GM19043 (cell line): ENCODE measurements at regions not wholly inside any gene's neighbourhood (a gene's known extent, or its start where the extent isn't known, plus 50 kb on each side); places are given as distances from the start of the nearest gene placed in this dataset.
"Not testable (repeated sequence)": the region's sequence is repeated elsewhere in the genome, so short reads cannot be mapped to it uniquely, and the experiment has no call there.

Source experiments
- ATAC-seq: cut with Tn5 transposase; IDR thresholded peaks from one replicate; pipeline ENCODE4 v1.9.1; 2021; ENCODE audit warnings: low read depth; ENCODE audit not compliant: unreplicated experiment

DNA sequence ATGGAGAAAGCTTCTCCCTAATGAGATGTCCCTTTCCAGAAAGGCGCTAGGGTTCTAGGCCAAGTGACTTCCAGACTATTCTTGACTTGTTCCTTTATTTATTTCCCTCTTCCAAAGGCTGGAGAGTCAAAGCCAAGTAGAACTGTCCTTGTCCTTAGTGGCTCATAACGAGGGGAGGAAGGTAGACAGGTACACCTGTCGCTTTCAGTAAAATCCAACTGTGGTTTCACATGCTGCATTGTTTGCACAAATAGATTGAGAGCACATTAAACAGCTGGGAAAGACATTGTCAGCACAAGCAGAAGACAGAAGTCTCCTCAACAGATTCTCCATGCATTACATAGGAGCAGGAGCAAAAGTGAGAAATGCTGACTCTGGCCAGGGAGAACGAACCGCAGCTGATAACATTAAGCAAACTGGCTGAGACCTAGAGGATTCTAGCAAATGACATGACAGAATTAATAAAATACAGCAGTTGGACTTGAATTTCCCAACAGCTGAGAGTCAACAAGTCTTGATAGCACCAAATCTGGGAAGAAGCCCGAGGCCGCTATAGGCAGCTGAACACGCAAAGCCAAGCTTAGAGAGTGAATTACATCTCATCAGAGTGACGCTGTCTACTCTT lies 227.7 kb downstream of the TLE3 start:
- no peak for ATAC-seq

DNA sequence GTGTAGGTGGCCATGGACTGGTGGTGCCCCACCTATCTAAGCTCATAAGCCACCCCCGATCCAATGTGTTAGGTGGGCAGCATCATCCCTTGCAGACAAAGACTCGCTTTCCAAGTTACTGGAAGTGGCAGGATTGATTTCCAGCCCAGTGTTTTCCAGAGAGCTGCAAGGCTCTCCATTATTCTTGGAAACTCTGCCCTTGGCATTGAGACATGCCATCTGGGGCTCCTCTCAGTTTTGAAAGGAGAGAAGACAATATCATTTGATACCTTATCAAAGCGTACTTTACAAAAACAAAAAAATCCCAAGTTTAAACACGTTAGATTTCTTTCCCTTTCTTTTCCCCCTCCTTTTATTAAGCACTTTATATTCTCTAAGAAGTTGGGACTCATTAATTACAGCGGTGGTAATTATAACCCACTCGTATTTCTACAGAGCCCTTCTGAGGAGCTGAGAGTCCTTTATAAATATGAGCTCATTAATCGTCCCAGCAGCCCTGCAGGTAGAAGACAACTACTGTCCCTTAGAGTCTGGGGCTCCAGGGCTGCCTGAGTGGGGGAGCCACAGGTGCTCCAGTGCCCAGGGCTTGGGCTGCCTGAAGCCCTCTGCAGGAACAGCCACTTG lies 226.1 kb downstream of the TLE3 start:
- no peak for ATAC-seq

DNA sequence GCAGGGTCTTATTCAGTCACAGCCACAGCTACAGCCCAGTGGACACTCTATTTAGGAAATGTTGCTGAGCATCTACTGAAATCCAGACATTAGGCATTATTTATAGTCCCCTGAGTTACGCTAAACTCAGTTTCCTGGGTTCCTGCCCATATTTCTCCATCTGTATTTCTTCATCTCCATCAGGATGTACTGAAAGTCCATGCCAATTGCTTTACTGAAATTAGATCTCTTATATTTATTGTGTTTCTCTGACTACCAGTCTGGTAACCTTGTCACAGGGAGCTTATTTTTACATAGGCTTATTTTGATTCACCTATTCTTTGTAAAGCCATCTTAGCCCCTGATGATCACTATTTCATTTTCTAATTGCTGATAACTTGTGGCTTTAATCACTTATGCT lies 223.9 kb downstream of the TLE3 start:
- ATAC-seq = no peak

DNA sequence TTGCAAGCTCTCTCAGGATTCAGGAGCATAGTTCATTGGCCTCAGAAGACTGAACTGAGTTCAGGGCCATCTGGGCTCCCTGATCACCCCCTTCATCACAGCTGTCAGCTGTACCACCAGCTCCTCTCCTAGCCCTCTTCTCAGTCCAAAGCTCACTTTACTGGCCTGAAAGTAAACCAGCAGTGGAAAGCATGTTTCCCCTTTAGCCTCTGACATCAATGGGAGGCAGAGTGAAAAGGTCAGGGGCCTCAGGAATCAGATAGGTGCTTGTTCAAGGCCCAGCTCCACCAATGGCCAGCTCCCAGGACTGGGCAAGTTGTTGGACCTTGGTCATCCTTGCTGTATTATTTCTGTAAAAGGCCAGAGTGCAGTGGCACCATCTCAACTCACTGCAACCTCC lies 223.4 kb downstream of the TLE3 start:
- no peak for ATAC-seq

DNA sequence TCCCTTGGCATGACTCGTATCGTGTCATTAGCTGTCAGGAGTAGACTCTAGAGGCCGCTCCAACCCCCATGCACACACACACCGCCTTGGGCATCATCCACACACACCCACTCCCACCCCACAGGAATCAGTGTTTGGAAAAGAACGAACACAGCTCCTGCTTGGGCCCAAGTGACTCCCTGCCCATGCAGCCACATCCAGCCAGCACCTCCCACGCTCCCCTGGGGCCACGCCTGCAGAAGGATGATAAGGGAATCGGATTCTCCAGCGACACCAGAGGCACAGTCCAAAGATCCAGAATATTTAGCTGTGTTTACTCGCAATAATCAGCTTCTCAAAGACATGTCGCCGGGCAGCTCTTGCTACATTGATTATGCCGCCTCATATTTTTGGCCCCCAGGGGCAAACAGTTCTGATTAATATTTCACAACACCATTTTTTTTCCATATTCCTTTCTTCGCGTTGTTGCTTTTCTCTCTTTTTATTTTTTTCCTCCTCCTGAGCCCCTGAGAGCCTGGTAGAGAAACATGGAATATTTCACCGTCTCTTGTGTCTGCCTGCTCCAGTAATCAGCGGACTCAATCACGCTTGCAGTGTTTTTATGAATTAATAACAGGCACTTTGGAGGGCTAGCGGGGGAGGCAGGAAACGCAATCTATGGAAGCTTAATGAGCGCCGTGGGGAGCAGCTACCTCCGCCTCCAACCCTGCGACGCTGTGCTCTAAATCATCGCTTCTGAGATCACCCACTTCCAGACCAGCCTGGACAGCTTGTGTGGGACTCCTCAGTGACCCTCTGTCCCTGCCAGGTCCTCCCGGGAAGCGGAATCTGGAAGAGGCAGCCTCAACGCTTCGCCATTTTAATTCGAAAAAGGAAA lies 221.4 kb downstream of the TLE3 start:
- no peak for ATAC-seq

DNA sequence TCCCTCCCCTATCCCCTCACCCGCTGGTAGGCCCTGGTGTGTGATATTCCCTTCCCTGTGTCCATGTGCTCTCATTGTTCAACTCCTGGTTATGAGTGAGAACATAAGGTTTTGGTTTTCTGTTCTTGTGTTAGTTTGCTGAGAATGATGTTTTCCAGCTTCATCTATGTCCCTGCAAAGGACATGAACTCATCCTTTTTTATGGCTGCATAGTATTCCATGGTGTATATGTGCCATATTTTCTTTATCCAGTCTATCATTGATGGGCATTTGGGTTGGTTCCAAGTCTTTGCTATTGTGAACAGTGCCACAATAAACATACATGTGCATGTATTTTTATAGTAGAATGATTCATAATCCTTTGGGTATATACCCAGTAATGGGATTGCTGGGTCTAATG lies 217.8 kb downstream of the TLE3 start:
- ATAC-seq = not testable (repeated sequence)

DNA sequence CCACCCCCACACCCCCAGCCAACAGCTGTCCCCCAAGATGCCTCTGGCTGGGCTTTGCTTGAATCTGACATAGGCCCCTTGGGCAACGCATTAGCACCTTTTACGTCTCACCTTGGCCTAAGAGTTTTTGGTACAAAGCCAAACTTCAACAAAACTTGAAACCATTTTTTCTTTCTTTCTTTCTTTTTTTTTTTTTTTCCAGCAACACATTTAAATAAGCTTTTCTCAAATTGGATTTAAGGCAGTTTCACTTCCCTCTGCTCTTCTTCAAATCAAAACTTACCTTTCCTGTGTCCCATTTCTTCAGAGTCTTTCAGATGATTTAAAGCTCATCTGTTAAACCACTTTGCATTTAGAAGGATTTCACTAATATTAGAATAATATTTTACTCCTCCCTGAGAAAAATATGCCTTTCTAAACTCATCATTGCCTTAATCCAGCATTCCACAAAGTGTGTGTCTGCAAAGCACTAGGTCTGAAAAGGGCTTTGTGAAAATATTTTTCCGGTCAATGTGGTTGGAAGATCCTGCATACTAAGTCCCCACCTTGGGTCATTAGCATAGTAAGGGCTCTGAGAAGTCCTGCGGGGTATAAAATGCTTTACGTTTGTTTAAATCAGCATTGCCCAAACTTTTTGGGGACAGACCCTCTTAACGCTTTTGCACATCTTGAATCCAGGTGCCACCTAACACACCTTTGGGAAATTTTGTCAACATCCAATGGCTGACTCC lies 217.0 kb downstream of the TLE3 start:
- no peak for ATAC-seq

DNA sequence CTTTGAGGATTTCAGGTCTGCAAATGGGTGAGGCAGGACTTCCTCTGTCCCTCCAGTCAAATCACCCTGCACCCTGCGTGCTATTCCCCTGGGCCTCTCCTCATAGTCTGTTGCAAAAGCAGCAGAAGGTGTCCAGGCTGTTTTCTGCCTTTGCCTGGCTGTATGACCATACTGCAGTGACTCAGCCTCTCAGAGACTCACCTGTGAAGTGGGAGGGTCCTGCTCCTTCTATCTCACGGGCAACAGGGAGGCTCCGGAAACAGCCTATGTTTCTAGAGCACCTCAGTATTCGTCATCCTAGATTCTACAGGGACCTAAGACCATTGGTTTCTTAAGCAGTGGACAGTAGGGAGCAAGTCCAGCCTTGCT lies 216.4 kb downstream of the TLE3 start:
- ATAC-seq = no peak

DNA sequence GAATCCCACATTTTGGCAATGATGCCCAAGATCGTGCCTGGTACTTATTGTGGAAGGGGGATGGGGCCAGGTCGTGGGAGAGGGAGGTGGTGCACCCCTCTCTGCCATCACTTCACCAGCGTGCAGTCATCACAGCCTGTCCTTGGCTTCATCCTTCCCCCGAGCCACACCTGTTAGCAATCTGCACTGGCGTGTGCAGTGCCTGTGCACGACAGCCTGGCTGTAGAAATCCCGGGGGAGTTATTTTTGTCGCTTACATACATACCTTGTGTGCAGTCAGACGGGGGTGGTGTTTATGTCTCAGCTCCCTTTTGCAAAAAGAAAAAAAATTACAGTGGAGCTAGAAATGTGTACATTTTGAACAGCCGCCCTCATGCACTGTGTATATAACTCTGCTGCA lies 216.0 kb downstream of the TLE3 start:
- no peak for ATAC-seq

DNA sequence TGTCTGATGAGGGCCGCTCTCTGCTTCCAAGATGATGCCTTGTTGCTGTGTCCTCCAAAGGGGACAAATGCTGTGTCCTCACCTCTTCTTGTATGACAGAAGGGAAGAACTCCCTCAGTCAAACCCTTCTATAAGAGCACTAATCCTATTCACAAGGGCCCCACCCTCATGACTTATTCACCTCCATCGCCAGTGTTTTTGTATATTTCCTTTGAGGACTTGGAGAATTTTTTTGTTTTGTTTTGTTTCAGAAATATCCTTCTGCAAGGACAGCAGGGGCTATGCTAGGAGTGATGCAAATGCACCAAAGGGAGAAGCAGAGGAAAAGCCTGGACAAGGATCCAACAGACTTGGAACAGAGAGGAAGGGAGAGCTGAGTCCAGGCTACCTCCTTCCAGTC lies 214.4 kb downstream of the TLE3 start:
- no peak for ATAC-seq

DNA sequence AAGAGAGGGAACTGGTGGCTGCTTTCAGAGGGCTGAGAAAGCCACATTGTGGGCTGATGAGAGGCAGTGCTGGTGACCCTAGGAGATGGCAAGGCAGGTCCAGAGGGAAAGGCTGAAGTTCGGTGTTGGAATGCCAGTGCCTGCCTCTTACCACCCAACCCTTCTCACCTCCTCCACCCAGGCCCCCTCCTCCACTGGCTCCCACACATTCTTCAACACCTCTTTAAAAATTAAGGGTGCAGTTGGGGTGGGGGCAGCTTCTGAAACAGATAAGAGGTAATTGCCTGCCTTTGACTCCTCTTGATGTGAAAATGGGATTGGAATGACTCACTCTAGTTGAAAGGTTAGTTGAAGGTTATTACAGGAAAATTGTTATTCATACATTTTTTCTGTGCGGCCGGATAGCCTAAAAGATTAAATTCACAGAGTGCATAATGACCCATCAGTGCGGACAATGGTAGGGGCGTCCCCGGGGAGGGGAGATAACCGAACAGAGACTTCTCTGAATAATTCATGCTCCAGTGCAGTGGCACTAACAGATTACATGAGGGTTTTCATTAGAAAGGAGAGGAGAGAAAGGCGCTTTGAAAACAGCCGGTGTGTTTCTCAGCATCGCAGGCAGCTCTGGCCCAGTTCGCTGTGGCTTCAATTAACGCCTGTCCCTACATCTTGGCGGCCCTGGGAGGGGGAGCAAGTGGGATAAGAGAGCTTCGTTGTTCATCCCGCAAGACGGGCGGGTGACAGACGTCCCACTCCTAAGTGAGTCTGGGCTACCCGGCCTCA lies 212.4 kb downstream of the TLE3 start:
- no peak for ATAC-seq

DNA sequence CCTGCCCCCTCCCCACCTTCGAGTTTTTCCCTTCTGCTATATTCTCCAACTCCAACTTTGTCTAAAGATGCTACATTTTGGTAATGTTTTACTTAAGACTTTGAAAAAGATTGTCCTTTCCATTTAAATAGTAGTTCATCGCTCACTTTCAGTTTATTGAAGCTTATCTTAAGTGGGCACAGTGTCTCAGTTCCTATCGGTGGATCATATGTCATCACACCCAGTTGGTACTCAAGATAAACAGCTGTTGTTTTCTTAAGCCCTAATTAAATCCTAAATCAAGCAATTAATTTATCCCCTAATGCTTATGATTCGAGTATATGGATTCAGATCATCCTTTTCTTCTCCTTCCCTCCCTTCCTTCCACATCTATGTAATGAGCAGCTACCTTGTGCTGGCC lies 210.7 kb downstream of the TLE3 start:
- no peak for ATAC-seq

DNA sequence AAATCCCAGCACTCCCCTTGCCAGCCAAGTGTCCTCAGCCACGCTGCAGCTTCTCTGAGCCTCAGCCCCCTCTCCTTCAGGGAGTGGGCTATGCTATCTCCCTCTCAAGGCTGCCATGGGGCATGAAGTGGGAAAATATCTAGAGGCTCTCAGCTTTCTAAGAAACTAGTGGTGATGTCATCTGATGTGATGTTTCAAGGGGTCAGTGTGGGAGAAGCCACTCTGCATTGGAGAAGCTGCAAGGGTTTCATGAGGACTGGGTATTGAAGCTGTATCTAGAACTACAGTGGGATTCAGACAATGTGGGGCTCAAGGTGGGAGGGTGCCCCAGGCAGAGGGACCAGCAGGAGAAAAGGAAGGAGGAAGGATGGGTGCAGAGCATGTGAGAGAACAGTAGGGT lies 210.2 kb downstream of the TLE3 start:
- no peak for ATAC-seq

DNA sequence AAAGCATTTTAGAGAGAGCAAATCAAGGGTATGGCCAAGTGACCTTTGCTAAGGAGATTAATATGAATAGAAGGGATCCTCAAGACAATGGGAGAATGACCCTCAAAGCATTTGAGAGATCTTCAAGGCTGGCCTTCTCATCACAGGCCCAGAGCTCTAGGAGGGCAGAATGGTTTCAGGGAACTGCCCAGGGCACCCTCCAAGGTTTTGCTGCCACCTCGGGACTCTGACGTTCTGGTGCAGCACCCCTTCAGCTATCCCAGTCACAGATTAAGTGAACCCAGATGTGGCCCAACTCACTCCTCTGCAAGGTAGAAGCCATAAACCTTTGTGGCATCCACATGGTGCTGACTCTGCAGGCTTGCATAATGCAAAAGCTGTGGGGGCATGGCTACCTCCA lies 209.3 kb downstream of the TLE3 start:
- ATAC-seq = no peak

DNA sequence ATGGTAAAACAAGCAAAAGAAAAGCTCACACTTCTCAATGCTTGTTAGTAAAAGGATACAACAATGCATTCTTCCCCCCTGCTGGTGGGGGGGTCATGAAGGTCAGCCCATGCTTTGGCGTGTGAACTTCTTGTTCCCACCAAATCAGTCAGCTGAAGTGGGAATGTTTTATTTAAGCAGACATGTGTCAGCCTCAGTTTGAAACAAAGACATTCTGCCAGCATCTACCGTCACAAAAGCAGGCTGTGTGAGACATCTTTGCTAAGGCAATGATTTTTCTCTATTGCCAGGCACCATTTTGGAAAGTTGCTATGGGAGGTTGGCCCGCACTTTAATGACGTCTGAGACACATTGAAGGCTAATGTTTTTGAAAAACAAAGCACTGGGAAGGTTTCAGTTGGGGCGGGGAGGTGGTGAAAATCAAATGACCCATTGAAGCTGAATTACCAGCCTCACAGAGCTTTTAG lies 206.6 kb downstream of the TLE3 start:
- ATAC-seq = no peak

DNA sequence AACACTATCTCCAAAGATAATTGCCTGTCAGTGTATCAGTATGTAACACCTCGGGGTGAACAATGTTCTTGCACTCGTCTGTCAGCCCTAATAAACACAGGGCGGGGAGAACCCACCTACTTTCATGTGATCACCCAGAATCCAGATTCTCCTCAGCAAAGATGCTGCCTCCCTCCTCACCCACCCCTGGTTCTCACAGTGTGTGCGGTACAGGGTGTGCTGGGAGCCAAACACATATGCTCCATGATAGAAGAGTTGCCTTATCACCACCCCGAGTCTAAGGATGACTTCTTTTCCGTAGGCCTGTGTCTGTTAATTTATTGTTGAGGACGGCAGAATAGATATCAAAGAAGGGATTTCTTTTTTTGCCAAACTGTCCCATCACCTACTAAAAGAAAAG lies 206.1 kb downstream of the TLE3 start:
- no peak for ATAC-seq

DNA sequence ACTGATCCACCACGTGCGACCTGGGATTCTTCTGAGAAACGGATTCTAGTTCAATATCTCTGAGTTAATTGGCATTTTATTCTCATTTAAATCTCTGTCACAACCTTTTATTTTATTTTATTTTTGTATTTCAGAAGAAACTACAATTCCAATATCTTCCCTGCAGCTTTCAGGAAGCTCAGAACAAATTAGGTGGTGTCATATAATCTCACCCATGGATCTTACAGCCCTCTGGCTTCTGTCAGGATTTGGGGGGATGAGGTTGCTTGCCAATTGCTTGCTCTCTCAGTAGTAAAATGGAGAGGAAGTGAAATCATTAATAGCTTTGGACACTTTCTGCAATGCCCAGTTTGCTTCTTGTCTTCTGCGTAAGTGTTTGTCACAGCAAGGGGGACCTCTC lies 205.4 kb downstream of the TLE3 start:
- ATAC-seq = no peak

DNA sequence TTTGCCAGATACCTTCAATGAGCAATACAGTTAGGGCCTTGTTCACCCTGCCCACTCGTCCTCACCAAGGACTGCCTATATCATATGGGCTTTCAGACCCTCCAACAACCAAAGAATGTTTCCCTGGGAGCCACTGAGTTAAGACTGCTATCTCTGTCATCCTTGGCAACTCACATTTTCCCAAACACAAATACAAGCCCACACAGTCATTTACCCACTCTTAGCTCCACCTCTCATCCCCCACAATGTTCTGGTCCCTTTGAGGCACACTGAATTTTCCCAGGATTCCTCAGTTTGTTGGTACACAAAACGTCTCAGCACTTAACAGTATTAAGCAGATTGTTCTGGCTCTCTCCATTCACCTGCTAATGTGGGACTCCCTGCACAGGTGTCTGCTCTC lies 204.6 kb downstream of the TLE3 start:
- ATAC-seq = no peak

DNA sequence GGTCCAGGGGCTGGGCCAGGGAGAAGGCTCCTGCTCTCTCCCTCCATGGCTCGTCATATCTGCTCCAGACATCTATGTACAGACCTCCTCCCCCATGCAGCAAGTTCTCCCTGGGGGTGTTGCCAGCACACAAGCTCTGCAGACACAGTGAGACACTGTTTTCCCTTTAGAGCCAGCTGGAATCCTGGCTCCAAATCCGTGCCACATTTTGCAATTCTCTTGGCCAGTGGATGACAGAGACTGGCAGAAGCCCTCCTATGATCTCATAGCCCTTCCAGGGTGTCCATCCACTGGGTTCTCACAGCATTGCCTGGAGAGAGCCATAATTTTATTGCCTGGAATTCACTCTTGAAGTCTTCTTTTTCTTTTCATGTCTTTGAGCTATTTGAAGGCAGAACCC lies 203.9 kb downstream of the TLE3 start:
- ATAC-seq = no peak

DNA sequence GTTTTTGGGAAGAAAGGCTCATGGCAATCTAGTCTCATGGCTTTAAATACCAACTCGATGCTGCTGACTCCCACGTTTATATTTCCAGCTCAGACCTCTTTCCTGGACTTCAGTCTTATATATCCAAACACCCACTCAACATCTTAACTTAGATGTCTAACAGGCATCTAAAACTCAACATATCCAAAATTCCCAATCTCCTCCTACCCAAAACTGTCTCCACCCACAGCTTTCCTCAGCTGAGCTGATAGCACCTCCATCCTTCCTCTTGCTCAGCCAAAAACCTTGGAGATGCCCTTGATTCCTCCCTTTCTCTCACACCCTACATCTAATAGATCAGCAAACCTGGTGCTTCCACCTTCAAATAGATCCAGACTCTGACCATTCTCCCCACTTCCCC lies 202.5 kb downstream of the TLE3 start:
- ATAC-seq = no peak
